DMS114 treated with DMSO at 0.1 percent for 48 hours (cell line): ENCODE measurements at regions not wholly inside any gene's neighbourhood (a gene's known extent, or its start where the extent isn't known, plus 50 kb on each side); places are given as distances from the start of the nearest gene placed in this dataset.
"Not testable (repeated sequence)": the region's sequence is repeated elsewhere in the genome, so short reads cannot be mapped to it uniquely, and the experiment has no call there.

Source experiments
- DNase-seq: peaks from one replicate; lab custom pipeline; 2025; ENCODE audit not compliant: unreplicated experiment; lab: John Stamatoyannopoulos, UW

DNA sequence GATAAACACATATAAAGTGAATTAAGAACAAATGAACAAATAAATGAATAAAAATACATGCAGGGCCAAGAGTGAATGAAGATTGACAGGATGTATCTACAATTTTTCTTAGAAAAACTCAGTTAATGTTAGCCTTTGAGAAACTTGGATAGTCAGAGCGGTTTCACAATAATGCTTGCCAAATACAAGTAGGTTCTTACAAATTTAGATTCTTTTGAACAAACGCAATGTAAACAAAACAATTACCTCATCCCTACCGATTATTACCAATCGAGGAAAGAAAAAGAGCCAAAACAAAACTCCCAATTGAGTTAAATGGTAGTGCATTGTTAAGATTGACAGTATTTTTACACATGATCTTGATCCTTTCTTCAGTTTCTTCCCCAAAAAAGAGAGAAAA lies 176.9 kb upstream of the DEPDC1 start:
- no peak for DNase-seq

DNA sequence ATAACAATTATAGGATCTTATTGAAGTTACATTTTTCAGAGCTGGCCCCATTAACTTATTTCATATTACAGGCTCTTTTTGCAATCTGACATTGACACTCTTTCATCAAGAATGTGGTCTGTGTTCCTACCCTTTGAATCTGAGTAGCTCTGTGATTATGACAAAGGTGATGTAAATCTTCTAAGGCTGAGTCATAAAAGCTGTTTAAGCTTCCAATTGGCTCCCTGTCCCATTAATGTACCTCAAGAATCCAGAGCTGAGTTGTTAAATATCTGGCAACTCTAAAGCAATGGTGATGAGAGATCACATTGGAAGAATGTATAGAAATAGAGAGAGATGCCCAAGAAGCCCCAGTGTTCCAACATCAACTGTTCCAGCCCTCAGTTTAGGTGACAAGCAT lies 178.5 kb upstream of the DEPDC1 start:
- DNase-seq: no peak

DNA sequence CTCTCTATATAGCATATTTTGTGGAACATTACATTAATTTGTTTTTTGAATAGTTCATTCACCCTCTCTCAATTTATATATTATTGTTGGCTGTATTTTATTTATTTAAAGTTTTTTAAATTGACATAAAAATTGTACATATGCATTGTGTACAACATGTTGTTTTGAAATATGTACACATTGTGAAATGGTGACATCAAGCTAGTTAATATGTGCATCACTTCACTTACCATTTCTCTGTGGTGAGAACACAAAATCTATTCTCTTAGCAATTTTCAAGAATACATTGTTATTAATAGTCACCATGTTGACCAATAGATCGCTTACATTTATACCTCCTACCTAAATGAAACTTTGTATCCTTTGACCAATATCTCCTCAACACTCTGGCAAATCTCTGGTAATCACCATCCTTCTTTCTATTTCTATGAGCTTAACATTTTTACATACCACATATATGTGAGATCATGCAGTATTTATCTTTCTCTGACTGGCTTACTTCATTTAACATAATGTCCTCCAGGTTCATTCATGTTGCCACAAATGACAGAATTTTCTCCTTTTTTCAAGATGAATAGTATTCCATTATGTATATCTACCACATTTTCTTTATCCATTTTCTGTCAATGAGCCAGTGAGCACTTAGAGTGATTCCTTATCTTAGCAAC lies 180.9 kb upstream of the DEPDC1 start:
- no peak for DNase-seq

DNA sequence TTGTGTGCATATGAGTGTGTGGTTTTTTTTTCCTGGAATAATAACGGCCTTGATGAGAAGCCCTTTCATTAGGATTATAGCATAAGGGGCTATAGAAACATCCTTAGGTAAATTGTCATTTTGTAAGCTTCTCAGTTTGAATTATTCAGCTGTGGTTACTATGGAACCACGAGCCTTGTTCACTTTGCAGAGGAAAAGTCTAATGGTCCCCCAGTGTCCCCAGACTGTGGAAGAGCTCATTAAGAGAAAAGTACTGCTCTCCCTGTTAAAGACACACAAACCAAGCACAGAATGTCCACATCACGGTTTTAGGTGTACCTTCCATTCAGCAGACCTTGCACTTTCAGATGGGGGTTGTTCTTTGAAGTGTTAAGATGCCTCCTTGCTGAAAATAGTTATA lies 199.3 kb upstream of the DEPDC1 start:
- DNase-seq: no peak

DNA sequence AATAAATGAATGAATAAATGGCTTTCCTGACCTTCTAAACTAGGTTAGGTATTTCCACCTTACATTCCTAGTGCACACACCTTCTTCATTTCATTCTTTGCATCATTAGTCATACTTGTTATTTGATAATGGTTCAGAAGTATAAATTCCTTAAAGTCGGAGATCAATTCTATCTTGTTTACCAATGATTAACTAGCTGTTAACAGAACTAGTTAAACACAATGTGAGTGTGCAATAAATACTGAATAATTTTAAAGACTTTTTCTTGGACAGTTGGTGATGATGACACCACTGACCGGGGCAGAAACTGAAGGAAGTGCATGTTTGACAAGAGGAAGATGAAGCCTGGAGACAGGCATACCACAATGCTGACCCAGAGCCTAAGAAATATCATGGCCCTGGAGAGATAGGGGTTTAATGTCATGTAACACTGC lies 207.1 kb upstream of the DEPDC1 start:
- DNase-seq: no peak

DNA sequence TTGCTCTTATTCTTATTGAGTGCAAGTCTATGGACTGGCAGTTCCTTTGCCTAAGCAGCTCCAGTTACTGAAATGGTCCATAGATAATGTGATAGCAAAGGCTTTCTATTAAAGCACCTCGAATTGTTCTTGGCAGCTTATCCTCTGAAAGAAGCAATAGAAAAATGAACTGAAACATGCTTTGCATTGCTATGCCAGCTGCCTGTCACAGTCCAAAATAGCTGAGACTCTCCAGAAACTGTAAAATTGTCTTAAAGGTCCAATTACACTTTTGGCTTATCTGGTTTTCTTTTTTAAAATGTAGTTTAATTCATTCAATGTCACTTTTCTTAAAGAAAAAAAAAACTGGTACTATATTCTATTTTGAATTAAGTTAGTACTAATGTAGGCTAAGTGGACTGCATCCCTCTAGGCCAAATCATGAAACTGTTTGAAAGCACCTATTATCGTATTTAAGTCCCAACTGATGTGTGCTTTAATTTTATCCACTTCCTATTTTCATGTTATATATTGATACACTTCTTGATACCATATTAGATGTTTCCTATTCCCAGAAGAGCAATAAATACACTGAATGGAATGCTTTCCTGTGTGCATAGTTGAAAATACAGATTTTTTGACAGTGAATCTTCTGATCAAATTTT lies 208.0 kb upstream of the DEPDC1 start:
- DNase-seq: no peak

DNA sequence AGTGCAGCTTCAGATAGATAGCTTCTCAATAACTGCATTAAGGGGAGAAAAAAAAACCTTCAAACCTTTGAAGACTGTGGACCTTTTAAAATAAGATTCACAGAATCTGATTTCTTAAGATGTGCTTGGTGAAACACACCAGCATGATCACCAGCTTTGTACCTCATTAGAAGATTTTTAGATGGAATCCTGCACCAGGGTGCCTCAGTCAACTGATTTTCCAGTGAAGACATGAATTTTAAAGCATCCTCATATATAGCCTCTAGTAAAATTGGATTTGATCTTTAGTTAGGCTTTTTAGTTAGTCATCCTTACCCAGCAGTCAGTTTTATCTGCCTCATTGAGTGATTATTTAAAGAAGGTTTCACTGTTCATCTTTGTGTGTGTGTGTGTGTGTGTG lies 208.6 kb upstream of the DEPDC1 start:
- no peak for DNase-seq

DNA sequence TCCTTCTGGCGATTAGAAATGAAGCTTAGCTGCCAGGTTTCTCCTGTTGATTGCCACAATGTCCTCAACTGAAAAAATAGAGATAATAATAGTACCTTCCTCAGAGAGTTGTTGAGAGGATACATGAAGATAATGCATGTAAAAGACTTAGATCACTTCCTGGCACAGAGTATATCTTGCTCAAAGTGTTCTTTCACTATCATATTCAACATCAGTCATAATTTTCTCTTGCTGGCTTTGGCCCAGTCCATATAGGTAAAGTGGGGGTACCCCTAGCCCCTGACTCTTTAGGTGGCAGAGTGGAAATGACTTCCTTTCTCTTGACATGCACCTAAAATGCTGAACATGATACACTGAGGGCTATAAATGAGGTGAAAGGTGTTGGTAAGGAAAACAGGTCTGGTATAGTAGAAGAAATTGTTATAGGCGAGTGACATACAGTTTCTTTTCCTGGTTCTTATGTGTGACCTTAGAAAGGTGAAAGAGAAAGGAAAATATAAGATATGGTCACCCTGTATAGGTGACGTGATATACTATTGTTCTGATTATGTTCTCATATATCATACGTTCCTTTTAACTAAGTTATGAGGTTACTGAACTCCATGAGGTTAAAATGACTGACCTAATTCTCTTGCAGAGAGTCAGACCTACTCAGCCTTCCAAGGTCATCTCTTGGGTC lies 209.9 kb upstream of the DEPDC1 start:
- no peak for DNase-seq

DNA sequence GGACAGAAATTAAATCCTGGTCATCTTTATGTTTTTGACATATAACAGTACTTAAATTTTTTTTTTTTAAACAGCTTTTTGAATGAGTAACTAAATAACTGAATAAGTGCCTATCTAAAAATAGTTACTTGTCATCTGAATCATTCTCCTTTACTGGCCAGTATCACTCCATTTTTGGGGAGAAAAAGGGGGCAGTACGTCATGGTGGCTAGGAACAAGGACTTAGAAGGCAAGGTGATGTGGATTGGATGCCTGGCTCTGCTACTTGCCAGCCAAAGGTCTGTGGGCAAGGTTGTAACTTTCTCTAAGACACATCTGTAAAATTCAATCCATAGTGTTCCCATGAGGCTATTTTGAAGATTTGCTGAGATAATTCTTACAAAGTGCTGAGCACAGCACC lies 220.4 kb upstream of the DEPDC1 start:
- DNase-seq: no peak

DNA sequence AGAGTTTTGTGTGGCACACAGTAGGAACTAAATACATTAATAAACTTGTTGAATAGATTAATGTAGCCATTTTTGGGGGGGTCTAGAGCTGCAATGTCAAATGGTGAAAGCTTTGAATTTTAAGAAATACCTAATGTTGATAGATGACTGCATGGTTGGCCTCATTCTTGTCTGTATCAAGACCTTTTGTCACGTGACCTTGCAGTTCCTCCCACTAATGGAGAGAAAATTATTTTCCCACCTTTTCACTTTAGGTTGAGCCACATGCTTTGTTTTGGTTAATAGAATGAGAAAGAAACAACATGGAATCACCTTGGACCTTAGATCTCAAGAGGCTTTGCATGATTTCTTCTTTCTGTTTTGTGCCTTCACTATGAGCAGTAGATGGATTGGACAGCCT lies 223.6 kb upstream of the DEPDC1 start:
- DNase-seq: no peak

DNA sequence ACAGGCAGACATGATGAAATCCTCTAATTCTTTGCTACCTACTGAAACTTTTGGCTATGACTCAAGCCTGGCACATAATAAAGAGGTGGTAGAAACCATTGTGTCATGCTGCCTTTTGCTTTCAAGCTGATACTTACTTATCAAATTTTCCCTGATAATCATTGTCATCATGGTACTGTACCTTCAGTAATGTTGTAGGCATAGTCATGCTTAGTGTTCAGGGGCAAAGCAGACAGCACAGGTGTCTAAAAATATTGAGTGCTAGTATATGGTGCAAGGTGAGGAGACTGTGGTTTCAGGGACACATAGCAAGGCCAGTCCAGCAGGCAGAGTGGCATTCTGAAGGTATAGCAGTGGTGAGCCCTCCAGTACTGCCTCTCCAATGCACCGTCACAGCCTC lies 226.9 kb upstream of the DEPDC1 start:
- DNase-seq: no peak

DNA sequence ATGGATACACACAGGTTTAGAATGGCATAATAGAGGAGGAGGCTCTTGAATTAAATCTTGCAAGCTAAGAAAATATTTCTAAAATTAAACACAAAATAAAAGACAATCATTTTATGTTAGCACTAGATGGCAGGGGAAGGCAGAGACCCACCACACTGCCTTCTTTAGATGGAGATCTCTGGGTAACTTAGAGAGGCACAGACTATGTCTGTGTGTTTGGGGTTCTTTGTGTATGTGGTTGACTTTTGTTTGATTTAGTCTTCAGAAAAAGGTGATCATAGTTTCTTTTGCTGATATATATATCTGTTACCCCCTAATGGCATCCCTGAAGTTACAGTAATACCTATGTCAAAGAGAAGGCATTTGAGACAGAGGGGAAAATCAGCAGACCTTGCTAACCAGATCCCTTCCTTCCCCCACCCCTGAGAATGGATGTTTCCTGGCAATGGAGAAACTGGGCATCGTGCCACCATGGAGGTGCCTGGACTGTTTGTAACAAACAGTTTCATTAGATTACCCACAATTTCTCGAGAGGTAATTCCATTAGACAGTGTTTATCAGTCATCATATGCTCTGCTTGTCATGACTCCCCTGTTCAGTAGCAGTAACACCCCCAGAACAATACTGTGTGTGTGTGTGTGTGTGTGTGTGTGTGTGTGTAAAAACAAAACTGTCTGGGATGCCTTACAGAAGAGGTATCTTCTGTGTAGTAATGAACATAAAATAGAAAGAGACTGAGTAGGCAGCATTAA lies 228.3 kb upstream of the DEPDC1 start:
- no peak for DNase-seq

DNA sequence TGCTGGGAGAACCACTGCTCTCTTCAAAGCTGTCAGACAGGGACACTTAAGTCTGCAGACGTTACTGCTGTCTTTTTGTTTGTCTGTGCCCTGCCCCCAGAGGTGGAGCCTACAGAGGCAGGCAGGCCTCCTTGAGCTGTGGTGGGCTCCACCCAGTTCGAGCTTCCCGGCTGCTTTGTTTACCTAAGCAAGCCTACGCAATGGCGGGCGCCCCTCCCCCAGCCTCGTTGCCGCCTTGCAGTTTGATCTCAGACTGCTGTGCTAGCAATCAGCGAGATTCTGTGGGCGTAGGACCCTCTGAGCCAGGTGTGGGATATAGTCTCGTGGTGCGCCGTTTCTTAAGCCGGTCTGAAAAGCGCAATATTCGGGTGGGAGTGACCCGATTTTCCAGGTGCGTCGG lies 242.6 kb upstream of the DEPDC1 start:
- not testable (repeated sequence) for DNase-seq

DNA sequence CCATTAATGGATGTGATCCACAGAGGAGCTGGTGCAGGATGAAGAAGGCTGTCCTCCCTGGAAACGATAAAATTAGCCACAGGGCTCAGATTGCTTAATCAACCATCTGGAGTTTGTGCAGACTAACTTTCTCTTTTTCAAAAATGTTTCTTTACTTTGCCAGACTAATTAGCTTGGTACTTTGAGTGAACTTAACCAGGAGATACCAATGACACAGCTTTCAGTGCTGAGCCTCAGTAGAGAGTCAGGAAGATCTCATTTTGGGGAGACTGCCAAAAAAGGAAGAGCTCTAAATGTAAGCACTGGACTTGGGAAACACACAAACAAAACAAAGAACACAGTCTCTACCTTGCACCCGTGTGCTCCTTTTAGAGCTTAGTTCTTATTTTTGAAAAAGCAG lies 248.1 kb upstream of the DEPDC1 start:
- no peak for DNase-seq

DNA sequence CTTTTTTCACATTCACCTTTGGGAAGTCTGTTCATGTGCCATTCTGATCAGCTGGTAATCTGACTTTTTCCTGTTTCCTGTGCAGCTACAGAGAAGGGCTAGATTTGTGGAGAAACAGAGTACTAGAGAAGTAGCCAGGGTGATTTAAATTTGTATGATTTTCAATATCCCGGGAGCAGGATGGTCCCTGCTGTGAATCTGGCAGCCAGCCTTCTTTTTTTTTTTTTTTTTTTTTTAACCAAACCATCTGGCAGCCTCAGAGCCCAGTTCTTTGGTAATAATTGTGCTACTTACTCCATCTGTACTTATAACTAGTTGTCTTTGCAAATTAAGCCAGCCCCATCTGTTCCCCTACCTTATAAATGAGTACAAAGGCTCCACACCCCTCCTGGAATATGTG lies 248.6 kb upstream of the DEPDC1 start:
- DNase-seq: no peak

DNA sequence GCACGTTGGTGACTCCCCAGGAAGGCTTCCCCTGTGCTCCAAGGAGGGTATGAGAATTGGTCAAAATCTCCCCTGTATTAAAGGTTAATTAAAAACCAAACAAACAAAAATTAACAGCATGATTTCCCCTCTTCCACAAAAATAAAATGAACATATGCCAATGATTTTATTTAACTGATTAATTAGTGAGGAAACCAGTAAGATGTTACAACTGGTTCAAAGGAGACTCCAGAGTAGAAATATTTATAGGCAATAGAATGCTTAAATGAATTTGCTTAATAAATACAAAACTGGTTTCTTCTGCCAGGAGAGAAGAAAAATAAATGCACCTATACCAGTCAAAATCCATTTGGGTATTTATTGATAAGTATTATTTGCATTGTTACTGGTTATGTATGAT lies 249.5 kb upstream of the DEPDC1 start:
- DNase-seq: no peak

DNA sequence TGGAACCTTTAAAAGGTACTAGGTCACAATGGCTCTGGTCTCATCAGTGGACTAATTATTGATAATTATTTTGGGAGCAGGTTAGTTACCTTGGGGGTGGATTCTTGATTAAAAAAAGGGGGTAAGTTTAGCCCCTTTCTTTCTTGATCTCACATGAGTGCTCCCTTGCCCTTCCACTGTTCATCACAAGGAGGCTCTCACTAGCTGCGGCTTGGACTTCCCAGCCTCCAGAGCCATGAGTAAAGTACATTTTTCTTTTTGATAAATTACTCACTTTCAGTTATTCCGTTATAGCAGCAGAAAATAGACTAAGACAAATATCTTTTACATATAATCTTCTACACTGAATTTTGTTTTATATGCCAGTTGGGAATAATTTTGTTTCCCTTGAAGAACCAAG lies 254.8 kb upstream of the DEPDC1 start:
- DNase-seq: no peak

DNA sequence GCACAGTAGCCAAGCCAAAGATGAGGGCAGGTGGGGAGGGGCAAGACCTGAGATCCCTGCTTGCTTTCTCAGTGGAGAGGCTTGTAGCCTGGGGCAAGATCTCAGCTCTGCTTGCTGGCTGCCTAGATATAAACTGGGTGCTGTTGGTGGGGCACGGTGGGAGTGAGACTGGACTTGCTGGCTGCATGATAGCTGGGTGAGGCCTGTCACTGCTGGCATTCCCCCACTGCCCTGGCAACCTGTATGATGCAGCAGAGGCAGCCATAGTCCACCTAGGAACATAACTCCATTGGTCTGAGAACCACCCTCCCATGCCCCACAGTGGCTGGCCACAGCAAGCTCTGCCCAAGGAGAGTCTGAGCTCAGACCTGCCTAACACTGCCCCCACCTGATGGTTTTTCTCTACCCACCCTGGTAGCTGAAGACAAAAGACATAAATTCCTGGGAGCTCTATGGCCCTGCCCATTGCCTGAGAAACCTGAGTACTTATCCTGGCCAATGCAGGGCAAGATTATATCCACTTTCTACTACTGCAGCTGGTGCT lies 261.9 kb upstream of the DEPDC1 start:
- DNase-seq: no peak

DNA sequence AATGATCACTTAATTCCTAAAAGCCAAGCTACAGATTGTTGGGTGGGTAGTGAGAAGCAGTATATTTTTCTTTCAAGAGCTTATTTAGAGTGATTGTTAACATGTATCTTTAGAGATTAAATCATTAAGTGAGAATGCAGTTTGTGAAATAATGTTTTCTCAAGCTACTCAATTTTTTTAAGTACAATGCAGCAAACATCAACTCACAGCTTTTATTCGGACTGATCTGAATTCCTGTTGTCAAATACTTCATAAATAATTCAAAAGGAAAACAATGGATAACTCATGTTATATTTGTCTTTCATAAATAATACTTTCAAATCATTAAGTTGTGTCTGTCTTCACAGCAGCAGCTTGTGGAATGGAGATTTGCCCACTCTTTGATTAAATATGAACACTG lies 271.1 kb upstream of the DEPDC1 start:
- no peak for DNase-seq

DNA sequence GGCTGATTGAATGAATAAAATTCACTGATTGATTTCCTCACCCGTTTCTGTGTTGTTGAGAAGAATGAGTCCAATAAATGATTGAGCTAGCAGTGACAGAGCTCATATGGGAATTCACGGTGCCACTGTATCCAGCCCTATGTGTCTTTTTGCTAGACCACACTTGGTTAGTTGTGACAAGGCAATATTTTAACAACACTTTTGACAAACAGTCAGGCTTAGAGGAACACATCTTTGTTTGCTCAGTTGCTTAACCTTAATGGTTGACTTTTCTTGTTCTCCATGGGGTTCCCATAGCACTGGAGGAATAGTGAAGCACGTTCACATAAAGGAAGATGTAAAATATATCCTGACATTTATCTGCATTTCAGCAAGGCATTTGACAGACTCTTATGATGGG lies 273.9 kb upstream of the DEPDC1 start:
- DNase-seq: no peak

DNA sequence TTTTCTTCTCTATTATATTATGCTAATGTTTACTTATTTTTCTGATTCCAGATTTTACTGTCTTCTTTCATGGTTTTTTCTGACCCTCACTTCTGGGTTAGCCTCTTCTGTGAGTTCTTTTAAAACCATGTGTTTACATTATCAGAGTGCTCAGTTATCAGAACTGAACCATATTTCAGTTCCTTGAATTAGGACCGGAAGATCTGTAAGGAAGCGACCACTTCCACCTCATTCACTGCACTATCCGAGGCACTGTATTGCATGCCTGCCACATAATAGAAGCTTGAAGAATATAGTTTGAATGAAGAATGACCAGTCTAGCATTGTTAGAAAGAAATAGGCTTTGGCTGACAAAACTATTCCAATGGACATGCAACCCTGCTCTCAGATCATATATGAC lies 281.0 kb upstream of the DEPDC1 start:
- DNase-seq: no peak

DNA sequence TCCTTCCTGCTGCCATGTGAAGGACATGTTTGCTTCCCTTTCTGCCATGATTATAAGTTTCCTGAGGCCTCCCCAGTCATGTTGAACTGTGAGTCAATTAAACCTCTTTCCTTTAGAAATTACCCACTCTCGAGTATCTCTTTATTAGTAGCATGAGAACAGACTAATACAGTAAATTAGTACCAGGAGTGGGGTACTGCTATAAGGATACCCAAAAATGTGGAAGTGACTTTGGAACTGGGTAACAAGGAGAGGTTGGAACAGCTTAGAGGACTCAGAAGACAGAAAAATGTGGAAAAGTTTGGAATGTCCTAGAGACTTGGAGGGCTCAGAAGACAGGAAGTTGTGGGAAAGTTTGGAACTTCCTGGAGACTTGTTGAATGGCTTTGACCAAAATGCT lies 283.0 kb upstream of the DEPDC1 start:
- DNase-seq: not testable (repeated sequence)
